Lower leg skin (tissue), 4 donors: ENCODE measurements at regions not wholly inside any gene's neighbourhood (a gene's known extent, or its start where the extent isn't known, plus 50 kb on each side); places are given as distances from the start of the nearest gene placed in this dataset.

Experiments used
- DNase-seq, 2 donors: peaks; one replicate each; pipeline ENCODE4 v3.0.0-alpha.2; 2019; ENCODE audit warnings: low spot score in 2 of 2
- H3K4me3 ChIP-seq: fragments of 200-600 bp; sonication (generic); 2 replicates; pipeline ENCODE4 v1.5.1; 2017; ENCODE audit warnings: mild to moderate bottlenecking, low read depth; ENCODE audit not compliant: poor library complexity, severe bottlenecking
- CTCF ChIP-seq, 3 donors: fragments of 450-650 bp; IDR thresholded peaks; one replicate each; pipeline ENCODE4 v1.5.1; 2016; ENCODE audit warnings: antibody characterized with exemption in 3 of 3, mild to moderate bottlenecking in 3 of 3, moderate library complexity in 2 of 3
- POLR2A ChIP-seq, 2 donors: fragments of 450-650 bp; IDR thresholded peaks; one replicate each; pipeline ENCODE4 v1.6.1; 2016 to 2017; ENCODE audit warnings: antibody characterized with exemption in 2 of 2, mild to moderate bottlenecking in 1 of 2, moderate library complexity in 1 of 2
- WGBS, 2 donors: methylation state at CpG; one replicate each; pipeline ENCODE4 v1.1.5; 2018; 5-methylcytosine and 5-hydroxymethylcytosine counted together
- intact Hi-C: fragments of 100-400 bp; cut with DNase I; formaldehyde crosslinking; loops from one replicate; pipeline ENCODE4 v1.15.0; 2023; ENCODE audit warnings: low total_unique reads

- DNase-seq = no peak
Measured at GRCh38 chr12:113683574-113683973, 211.9 kb upstream of the LHX5 start.

GRCh38 chr12:113680868-113681267 is 209.2 kb upstream of the LHX5 start:
- H3K4me3 ChIP-seq = no peak overlapping the region
- intact Hi-C loops = no loop called here
- DNase-seq = no peak
- 79 to 90% methylated on average over 1 of the region's 1 CpG for WGBS, 2 donors
- TF ChIP-seq POLR2A (IDR thresholded peaks at IDR 0.05) (no peak), CTCF (IDR thresholded peaks at IDR 0.05) (no peak)

More at GRCh38 chr12:113683574-113683973, 211.9 kb upstream of the LHX5 start:
- TF ChIP-seq POLR2A (IDR thresholded peaks at IDR 0.05) (no peak), CTCF (IDR thresholded peaks at IDR 0.05) (no peak)
- H3K4me3 ChIP-seq = no peak overlapping the region
- intact Hi-C loops = no loop called here
- 32 to 41% methylated on average over 7 of the region's 7 CpGs for WGBS, 2 donors

DNA sequence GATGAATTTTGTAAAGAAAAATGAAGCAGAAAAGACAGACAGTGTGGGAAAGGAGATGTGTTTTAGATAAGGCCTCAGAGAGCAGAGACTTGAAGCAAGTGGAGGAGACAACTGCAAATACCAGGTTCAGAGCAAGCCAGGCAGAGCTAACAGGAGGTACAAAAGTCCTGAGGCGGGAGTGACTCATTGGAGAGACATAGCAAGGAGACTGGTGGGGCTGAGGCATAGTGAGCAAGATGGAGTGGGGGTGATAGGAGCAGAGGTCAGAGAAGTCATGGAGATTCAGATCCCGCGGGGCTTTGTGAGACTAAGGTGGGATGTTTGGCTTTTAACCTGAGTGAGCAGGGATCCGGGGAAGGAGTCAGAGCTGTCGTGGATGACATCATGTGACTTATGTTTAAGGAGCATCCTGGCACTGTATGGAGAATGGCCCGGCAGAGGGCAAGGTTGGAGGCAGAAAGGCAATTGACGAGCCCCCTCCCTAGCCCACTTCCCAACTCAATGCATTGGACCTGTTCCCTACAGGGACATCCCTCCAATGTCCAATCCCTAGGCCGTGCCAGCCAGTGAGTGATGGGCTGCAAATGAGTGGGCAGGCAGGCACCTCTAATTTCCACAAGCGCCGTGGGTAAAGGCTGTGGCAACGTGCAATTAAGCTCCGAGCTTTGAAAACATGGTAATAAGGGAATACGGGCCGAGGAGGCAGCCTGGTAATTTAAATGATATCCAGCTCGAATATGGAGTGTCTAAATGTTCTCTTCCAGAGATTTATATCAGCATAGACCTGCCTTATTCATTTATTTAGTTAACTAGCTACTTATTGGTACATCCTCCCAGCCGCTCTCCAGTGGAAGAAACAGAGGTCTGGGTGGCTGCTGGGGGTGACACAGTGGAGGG is 206.8 kb upstream of the LHX5 start:
- WGBS, 2 donors = 69% methylated on average over 16 of the region's 16 CpGs
- intact Hi-C loops = no loop called here
- TF ChIP-seq CTCF (IDR thresholded peaks at IDR 0.05) (no peak), POLR2A (IDR thresholded peaks at IDR 0.05) (no peak)
- DNase-seq = no peak
- H3K4me3 ChIP-seq = no peak overlapping the region

DNA sequence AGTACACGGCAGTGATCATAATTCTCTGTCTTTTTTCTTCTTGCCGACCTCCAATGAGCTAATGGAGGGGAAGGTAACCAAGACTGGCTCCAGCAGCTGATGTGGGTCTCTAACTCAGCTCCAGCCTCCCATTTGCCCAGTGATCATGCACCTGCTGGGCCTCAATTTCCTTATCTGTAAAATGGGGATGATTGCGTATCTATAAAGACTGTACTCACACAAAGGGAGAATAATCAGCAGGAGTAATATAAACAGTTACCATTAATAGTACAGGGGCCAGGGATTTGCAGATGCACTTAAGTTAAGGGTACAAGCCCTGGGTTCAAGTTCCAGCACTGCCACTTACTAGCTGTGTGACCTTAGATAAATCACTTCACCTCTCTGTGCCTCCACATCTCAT is 204.9 kb upstream of the LHX5 start:
- no peak for TF ChIP-seq CTCF (IDR thresholded peaks at IDR 0.05)
- TF ChIP-seq POLR2A (IDR thresholded peaks at IDR 0.05) = no peak
- no peak for DNase-seq
- H3K4me3 ChIP-seq = no peak overlapping the region
- 78 to 82% methylated on average over 3 of the region's 3 CpGs for WGBS, 2 donors
- intact Hi-C loops = no loop called here

DNA sequence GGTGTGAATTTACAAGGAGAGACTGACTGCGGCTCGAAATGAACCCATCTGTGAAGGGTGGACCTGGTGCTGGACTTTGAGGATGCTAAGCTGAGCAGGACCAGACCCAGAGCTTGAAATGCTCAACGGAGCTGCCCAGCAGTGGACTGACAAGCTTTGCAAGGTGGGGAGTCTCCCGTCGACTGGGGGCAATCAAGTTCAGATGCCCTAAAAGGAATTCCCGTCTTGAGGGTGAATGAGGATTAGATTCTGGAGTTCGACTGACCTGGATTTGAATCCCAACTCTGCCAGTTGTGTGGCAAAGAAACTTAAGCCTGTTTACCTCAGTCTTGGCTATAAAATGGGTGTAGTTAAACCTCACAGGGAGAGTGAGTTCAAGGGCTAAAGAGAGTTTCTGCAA is 204.4 kb upstream of the LHX5 start:
- intact Hi-C loops = no loop called here
- H3K4me3 ChIP-seq = no peak overlapping the region
- 83 to 86% methylated on average over 7 of the region's 7 CpGs for WGBS, 2 donors
- DNase-seq = no peak
- no peak for TF ChIP-seq POLR2A (IDR thresholded peaks at IDR 0.05)

GRCh38 chr12:113674996-113675395 is 203.3 kb upstream of the LHX5 start:
- intact Hi-C loops = no loop called here
- DNase-seq = no peak
- TF ChIP-seq POLR2A (IDR thresholded peaks at IDR 0.05) (no peak), CTCF (IDR thresholded peaks at IDR 0.05) (no peak)
- 57 to 58% methylated on average over 9 of the region's 9 CpGs for WGBS, 2 donors
- no peak overlapping the region for H3K4me3 ChIP-seq
